Fibroblast of the conjunctiva (primary cell): ENCODE measurements at regions not wholly inside any gene's neighbourhood (a gene's known extent, or its start where the extent isn't known, plus 50 kb on each side); places are given as distances from the start of the nearest gene placed in this dataset.

Experiments
- DNase-seq: peaks from one replicate; pipeline ENCODE4 v3.0.0-alpha.2; 2010; ENCODE audit warnings: low read depth

DNA sequence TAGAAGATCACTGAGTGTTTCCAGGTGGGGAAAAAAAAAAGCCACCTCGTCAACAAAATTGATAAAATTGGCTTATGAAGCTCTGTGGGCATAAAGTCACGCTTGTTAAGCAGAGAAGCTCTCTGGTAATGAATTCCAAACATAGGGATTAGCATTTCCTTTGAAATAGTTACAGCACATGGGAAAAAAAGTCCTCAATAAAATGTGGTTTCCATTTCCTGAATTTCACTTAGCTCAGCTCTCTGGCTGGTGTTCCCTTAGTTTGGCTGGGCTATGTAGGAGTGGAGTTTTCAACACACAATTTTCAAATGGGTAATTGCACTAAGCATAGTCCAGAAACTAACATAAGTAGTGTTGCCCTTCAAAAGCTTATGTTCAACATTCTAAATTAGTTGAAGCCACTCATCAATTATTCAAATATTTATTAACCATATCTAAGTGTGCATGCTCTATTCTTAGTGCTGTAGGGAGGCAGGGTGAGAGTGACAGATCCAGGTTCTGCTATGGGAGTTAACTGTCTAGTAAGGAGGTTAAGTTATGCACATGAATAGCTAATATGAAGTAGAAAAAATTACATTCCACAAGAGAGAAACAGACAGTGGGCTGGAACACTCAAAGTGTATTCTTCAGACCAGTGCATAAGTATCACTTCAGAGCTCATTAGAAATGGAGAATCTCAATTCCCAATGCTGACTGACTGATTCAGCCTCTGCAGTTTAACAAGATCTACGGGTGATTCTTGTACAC lies 445.7 kb downstream of the SMARCA1 start:
- DNase-seq, result no peak

DNA sequence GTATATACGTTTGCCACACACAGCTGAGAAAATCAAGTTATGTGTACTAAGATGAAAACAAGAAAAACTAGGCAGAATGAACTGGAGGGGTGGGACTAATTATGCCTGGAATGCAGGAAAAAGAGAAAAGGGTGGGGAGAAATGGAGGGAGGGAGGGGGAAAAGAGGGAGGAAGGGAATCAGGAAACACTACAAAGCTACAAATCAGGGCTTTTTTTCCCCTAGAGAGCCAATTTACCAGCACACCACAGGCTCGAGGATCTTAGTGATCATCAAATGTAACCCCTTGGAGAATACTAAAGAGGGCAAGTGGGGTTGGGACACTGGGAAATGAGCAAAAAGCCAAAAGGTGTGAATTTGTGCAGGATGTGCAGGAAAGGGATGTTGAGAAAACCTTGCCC lies 451.9 kb downstream of the SMARCA1 start:
- DNase-seq, result no peak

DNA sequence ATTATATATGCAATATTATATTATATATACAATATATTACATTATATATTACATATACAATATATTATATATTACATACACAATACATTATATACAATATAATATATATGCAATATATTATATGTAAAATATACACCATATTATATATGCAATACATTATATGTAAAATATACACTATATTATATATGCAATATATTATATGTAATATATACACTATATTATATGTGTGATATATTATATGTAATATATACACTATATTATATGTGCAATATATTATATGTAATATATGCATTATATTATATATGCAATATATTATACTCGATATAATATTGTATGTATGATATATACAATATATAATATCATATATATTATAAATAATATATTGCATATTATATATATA lies 457.4 kb downstream of the SMARCA1 start:
- DNase-seq, result no peak

DNA sequence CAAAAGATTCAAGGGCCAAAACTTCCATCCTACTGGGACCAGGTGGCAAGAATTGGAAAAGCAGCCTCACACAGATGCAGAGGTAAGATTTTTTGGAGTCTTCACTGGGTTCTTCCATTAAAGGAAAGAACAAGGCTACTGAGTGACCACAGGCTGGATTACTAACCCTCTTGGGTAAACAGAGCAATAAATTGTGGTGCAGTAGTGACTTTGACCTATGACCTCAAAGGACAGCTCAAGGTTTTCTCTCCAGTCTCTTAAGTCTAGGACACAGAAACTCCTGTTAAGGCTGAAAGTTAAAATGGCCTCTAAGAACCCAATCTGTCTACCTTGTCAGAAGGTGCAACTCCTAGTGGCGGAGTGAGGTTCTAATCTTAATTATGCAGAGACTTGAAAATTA lies 464.9 kb downstream of the SMARCA1 start:
- DNase-seq, result no peak

DNA sequence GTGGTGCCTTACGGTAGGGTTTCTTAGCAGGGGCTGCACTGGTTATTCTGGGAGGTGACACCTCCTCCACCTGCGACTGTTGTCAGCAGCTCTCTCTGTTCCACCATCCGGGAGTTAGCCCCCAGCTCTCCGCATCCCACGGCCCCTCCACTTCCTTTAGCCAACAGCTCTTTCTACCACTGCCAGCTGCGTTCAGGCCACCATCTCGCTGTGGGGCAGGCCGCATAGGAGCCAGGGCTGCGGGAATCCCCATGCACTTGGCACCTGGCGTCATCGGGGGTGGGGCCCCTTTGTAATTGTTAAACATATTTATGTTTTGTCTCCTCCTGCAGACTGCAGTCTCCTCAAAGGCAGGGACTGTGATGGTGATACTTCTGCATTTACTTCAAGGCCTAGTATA lies 480.2 kb downstream of the SMARCA1 start:
- no peak for DNase-seq

DNA sequence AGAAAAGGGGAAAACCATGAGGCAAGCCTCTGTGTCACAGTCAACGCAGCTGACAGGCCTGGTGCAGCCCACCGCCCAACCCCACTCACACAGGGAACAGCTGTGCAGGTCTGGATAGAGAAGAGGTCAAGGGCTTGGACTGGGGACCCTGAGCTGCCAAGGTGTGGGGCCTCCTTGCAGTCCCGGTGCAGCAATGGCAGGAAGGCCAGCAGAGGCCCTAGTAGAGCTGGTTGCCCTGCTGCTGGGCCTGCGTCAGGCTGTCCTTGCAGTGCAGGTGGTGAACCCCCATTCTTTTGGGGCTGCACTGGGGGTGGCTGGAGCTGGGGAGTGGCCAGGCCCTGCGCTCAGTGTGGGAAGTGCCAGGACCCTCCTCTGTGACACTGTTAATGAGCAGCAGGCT lies 482.0 kb downstream of the SMARCA1 start:
- no peak for DNase-seq

DNA sequence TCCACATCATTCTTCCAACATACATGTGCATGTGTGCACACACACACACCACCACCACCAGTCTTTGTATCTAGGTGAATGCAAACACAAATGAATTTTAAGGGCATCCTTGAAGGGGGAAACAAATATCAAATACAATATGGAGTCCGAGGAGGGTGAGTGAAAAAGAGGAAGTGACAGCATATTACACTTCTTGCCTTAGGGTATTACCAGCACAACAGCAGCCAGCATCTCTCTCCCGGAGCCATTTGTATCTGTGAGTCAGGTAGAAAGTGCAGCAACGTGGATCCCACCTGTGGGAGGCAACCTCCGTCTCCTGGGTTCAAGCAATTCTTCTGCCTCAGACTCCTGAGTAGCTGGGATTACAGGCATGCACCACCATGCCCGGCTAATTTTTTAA lies 483.2 kb downstream of the SMARCA1 start:
- no peak for DNase-seq

DNA sequence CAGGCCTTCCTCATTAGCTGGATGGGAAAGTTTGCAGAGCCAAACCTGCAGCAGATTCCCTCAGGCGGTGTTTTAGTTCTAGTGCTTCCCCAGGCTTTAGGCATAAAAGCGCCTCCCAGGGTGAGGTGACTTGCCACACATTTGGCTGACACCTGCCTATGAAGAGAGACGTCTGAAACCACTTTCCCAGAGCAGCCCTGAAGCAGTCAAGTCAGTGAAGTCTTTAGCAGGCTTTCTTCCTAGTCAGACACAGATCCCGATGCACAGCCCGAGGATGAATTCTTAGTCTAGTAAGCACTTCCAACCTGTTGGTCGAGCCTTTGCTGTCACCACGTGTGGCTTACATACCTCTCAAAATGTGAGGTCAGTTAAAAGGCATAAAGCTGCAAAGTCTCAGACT lies 484.1 kb downstream of the SMARCA1 start:
- no peak for DNase-seq

DNA sequence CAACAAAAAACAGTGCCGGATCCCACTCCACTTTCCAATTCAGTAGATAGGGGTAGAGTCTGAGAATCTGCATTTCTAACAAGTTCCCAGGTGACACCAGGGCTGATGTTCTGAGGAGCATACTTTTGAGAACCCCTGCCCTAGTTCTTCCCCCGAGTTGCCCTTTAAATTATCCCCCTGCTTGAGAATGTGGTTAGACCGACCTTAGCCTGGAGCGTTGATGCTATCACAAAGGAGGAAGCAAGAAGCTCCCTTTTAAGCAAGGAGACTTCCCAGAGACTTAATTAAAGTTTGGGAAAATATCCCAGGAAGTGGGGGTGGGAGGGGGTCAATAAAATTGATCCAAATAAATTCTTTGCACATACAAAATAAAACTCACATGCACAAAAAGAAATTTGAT lies 485.9 kb downstream of the SMARCA1 start:
- no peak for DNase-seq

DNA sequence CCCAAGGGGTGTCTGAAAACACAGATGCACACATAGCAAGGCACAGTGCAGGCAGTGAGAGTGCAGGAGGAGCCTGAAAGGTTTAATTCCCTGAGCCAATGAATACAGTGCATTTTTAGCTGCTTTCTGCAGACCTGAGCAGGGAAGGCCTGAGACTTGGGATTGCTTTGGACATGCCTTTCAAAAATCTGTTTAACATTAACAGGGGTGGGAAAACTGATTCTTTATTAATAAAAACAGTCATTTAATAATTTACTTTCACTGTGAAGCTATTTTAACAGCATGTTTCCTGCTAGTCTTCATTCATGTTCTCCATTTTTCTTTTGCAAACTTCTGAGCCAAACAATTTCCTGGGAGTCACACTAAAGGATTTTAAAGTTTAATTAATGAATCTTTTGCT lies 488.1 kb downstream of the SMARCA1 start:
- DNase-seq, result no peak

DNA sequence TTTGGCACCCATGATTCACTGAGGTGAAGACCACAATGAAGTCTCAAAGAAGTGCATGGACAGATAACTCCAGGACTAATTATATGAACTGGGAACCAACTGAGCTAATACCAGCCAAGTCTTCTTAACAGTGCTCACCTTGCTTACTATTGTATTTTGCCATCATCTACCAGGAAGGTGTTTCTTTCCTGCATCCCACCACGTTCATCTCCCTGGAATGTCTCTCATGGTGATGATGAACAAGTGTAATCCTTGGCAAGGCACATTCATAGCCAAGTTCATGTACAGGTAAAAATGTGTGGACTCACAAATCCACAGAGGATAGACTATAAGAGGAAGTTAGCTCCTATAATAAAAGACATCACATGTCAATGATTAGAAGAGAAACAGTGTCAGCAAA lies 489.1 kb downstream of the SMARCA1 start:
- DNase-seq, result no peak

DNA sequence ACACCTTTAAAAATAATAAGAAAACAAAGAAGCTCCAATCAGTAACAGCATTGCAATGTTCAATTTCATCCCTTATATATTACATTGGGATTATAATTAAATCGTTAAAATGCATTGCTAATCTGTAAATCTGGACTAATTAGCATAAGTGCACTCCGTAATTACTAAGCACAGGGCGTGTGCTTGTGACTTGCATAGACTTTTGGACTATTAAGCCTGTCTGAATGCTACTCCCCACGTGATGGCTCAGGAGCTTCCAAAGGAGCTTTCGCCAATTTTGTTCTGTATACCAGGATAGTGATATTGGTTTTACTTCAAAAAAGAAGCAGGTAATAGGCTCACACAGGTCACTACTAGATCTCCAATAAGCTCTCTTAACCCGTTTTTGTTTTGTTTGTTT lies 497.1 kb downstream of the SMARCA1 start:
- no peak for DNase-seq

DNA sequence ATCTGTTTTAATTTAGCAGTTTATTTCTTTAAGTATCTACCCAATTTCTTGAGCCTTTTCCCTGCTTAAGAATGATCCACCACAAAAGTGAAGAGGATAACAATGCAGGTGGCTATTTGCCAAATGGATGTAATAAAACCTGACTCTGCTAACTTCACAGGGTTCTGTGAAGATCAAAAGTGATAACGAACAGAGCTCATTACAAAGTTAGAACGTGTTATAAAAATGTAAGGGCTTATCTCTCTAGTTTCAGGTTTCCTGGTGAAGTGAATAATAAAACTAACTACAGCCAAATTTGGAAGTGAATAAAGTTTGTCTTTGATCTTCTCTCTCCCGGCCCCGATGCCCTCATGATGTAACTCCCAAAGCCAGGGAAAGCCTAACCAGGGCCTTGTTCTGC lies 497.9 kb downstream of the SMARCA1 start:
- no peak for DNase-seq

DNA sequence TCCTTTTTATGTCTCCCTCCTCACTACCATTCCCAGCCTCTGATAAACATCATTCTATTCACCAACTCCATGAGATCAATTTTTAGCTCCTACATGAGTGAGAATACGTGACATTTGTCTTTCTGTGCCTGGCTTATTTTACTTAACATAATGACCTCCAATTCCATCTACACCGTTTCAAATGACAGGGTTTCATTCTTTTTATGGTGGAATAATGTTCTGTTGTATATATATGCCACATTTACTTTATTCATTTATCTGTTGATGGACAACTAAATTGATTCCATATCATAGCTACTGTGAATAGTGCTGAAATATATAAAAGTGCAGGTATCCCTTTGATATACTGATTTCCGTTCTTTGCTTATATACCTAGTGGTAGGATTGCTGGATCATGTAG lies 503.9 kb downstream of the SMARCA1 start:
- no peak for DNase-seq

DNA sequence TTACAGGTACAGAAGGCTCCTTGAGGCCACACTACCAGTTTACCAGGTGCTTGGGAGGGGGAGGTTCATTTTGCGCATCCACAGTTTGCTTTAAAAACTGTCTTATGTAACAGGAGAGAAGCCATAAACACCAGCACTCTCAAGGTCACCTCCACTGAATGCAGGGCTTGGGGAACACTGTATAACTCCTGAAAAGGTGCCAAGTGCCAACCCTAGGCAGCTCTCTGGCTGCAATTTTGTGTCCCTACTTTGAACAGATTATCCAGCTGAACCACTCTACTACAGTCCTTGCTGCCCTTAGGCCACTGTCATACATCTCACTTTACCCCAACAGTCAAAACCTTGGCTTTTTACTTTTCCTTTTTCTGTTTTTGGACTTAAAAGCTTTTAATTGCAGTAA lies 507.9 kb downstream of the SMARCA1 start:
- DNase-seq, result no peak

DNA sequence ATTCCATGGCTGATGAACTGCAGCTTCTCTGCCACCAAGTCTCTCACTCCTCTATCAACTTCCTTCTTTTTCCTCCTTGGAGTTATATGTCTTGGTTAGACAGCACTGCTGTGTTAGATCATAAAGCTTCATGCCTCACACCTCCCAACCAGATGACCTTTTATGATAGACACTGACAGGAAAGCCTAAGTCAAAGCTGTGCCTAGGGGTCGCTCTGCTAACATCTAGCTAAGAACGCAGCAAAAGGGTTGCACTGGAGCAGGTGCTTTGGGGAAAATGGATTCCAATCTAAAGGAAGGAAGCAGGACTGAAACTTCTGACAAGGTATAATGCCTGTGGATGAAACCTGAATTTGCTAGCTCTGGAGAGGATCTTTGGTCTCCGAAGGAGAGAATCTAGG lies 509.7 kb downstream of the SMARCA1 start:
- no peak for DNase-seq

DNA sequence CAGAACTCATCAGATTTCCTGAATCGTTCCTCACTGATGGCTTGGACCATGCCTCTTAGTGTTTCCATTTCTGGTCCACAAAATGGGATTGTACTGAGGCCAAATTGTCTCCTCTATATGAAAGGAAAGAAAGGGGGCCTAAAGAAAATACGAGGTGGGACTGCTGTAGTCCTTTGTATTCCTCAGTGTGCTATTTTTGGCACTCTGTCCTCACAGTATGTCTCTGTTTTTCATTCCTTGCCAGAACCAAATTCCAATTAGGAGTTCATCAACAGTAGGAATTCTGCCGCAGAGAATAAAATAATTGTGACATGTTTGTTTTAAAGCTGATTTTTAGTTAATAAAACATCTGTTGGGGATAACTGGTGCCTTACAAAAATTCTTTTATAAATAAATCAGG lies 515.7 kb downstream of the SMARCA1 start:
- no peak for DNase-seq

DNA sequence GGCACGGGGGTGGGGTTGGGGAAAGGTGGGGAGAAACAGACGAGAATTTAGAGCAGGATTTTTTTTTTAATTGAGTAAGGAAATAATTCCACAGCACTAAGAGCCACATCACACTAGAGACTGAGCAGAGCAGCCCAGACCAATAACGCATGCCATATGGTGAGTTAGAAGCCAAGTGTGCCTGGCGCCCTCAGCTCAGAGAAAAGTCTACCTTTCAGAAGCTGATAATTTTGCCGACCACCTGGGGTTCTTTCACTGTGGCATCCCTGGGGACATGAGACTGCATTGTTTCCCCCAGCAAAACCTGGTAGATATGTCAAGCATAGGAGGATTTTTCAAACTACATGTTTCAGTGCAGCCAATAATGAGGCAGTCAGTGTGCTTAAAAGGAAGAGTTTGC lies 516.8 kb downstream of the SMARCA1 start:
- DNase-seq, result no peak

DNA sequence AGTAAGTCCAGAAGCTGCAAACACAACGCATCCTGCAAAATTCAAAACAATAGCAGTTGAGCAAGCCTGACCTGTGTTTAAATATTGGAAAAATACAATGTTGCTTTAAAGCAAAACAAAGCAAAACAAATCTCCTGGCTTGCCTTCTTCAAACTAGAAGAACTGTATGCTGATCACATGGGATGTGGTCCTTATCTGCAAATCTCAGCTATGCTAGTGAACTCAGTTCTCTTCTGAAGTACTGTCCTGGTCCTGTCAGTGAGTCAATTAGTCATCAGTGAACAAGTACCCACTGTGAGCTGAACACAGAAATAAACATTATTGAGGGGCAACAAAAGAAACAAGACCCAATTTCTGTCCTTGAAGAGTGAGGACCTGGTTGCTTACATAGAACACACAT lies 522.5 kb downstream of the SMARCA1 start:
- no peak for DNase-seq

DNA sequence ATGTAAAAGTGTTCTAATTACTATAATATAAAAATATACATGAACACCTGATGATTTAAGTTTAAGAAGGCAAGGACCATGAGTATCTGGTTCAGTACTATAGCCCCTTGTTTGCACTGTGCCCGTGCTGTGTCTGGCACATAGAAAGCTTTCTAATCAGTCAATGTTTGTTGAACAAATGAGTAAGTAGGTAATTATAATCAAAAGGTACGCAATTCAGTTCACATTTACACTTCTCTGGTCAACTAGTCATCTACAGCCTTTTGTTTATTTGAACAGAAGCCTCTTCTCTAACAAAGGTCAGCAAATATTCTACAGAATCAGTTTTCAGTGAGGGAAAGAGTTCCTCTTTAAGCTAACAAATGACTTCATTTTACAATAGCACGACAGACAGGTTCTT lies 523.3 kb downstream of the SMARCA1 start:
- no peak for DNase-seq

DNA sequence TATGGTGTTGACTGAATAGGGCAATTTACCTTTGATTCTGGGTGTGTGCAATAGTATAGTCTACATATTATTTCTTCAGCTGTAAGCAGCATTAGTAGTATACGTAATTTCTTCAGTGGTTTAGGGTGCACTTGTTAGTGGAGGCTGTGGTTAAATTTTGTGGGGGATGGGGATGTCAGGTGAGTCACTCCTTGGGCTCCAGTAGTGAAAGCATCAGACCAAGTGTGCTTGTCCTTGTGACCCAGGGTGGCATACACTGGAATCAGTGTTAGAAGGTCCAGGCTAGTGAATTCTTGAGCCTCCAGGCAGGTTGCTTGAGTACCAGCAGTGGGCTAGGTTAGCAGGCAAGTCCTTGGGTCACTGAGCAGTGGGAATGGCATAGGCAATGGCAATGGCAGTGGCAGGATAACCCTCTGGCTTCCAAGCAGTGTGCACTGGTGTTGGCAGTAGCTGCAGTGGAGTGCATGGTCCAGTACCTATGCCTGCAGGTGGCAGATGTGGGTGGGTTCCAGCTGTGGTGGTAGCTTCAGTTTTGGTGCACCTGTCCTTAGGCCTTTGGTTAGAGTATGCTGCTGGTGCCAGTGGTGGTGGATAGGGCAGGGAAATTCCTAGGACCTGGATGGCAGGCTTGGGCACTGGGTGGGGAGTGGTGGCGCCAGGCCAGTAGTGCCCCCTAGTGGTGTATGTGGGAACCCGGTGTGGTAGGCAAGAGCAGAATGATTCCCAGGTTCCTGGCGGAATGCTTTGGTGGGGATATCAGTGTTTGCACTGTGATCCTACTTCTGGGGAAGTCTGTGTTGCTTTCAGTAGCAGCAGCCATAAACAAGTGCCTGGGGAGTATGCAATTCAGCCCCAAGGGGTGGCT lies 531.0 kb downstream of the SMARCA1 start:
- DNase-seq, result no peak

DNA sequence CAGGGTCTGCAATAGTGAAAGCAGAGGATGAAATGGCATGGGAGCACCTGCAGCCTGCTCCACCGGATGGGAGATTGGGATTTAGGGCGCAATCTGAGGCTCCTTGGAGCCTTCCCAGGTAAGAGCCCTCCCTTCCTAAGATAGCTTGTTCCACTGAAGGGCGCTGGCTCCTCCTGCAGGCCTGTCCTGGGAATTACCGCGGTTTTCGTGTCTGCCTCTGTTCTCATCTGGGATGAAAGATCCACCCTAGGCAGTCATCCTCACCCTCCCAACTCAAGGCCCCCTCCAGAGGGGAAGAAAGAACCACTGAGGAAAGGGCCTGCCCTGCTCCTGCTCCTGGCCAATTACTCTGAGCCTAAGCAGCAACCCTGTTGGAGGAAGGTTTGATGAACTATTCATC lies 547.5 kb downstream of the SMARCA1 start:
- no peak for DNase-seq

DNA sequence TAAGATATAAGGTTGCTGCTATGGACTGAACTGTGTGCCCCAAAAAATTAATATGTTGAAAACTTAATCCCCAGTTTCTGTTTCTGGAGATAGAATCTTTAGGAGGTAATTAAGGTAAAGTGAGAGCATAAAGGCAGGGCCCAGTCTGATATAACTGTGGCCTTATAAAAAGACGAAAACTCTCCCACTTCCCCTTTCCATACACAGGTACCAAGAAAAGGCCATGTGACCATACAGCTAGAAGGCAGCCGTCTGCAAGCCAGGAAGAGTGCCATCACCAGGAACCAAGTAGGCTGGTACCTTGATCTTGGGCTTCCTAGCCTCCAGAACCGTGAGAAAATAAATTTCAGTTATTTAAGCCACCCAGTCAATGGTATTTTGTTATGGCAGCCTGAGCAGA lies 550.3 kb downstream of the SMARCA1 start:
- DNase-seq, result no peak

DNA sequence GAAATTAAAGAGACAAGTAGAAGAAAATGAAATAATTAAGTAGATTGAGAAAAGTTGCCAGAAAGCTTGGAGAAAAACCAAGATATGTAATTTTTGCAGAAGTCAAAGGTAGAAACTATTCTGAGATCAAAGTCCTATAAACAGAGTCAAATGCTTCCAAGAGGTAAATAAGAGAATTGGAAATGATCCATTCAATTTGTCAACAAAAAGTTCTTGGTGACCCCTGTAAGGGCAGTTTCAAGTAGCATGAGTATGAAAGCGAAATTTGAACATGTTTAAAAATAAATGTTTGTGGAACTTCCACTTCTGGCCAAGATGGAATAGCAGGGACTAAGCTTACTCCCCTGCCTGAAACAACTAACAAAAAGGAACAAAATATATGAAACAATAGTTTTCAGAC lies 562.0 kb downstream of the SMARCA1 start:
- DNase-seq, result no peak
